Activated CD8-positive, alpha-beta T cell treated with anti-CD3 and anti-CD28 coated beads for 36 hours (primary cell): ENCODE measurements at regions not wholly inside any gene's neighbourhood (a gene's known extent, or its start where the extent isn't known, plus 50 kb on each side); places are given as distances from the start of the nearest gene placed in this dataset.

Source experiments
- ATAC-seq: fragments of 200-7000 bp; cut with Tn5 transposase; one replicate; pipeline ENCODE4 v1.10.0; 2021; ENCODE audit warnings: mild to moderate bottlenecking, moderate library complexity
- CTCF ChIA-PET: fragments of 350-600 bp; sonication (Branson Sonifier 250); formaldehyde crosslinking; loops from one replicate; lab custom pipeline; 2021; ENCODE audit warnings: antibody characterized with exemption; lab: Charles Lee
- POLR2A ChIA-PET: fragments of 350-600 bp; sonication (Branson Sonifier 250); formaldehyde crosslinking; loops from one replicate; lab custom pipeline; 2021; ENCODE audit warnings: antibody characterized with exemption; lab: Charles Lee
- DNase-seq: peaks from one replicate; pipeline ENCODE4 v3.0.0-alpha.2; 2020
- H3K27ac Mint-ChIP-seq: one replicate; pipeline ENCODE4 v1.8.0; 2021; ENCODE audit warnings: mild to moderate bottlenecking, mixed read lengths
- H3K27me3 Mint-ChIP-seq: one replicate; pipeline ENCODE4 v1.8.0; 2021; ENCODE audit warnings: mixed read lengths
- H3K36me3 Mint-ChIP-seq: one replicate; pipeline ENCODE4 v1.8.0; 2021; ENCODE audit warnings: low read depth, mixed read lengths
- H3K4me1 Mint-ChIP-seq: one replicate; pipeline ENCODE4 v1.8.0; 2021; ENCODE audit warnings: low read depth, mixed read lengths
- H3K4me3 Mint-ChIP-seq: one replicate; pipeline ENCODE4 v1.8.0; 2021; ENCODE audit warnings: mild to moderate bottlenecking, moderate library complexity, mixed read lengths
- H3K9me3 Mint-ChIP-seq: one replicate; pipeline ENCODE4 v1.8.0; 2021; ENCODE audit warnings: mixed read lengths
- CTCF ChIP-seq: fragments of 200-600 bp; IDR thresholded peaks from one replicate; pipeline ENCODE4 v1.8.0; 2022; ENCODE audit warnings: antibody characterized with exemption, mild to moderate bottlenecking
- intact Hi-C: fragments of 100-400 bp; cut with micrococcal nuclease; formaldehyde crosslinking; loops from one replicate; pipeline ENCODE4 v1.10.0; 2022

- ChIA-PET POLR2A (no interaction called here), CTCF (no interaction called here)
- no peak for ATAC-seq
- H3K4me3 Mint-ChIP-seq = no peak overlapping the region
- H3K9me3 Mint-ChIP-seq = no peaks in the 10 kb centered on the region
- H3K27me3 Mint-ChIP-seq = no peaks in the 10 kb centered on the region
- H3K4me1 Mint-ChIP-seq = no peaks in the 10 kb centered on the region
- no peak for TF ChIP-seq CTCF
- intact Hi-C loops = no loop called here
- DNase-seq = no peak
- H3K27ac Mint-ChIP-seq = no peak overlapping the region
- no peaks in the 10 kb centered on the region for H3K36me3 Mint-ChIP-seq
Observed at GRCh38 chr7:52506325-52506724, 529.1 kb upstream of the POM121L12 start.

DNA sequence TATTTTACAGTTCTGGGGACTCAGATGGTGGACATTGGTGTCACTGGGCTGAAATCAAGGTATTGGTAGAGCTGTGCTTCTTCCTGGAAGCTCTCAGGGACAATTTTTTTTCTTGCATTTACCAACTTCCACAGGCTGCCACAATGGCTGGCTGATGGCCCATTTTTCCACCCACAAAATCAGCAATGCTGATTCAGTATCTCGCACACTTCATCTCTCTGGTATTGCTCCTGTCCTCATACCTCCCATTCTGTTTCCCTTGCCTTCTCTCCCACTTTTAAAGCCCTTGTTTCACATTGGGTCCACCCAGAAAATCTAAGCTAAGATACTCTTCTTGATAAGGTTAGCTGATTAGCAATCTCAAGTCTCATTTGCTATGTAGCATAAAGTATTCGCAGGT is 530.9 kb upstream of the POM121L12 start:
- Mint-ChIP-seq H3K36me3 (no peaks in the 10 kb centered on the region), H3K4me1 (no peaks in the 10 kb centered on the region), H3K9me3 (no peaks in the 10 kb centered on the region), H3K27me3 (no peaks in the 10 kb centered on the region), H3K27ac (no peak overlapping the region), H3K4me3 (no peak overlapping the region)
- DNase-seq = no peak
- ChIA-PET POLR2A (no interaction called here), CTCF (no interaction called here)
- intact Hi-C loops = no loop called here
- no peak for ATAC-seq
- TF ChIP-seq CTCF = no peak

DNA sequence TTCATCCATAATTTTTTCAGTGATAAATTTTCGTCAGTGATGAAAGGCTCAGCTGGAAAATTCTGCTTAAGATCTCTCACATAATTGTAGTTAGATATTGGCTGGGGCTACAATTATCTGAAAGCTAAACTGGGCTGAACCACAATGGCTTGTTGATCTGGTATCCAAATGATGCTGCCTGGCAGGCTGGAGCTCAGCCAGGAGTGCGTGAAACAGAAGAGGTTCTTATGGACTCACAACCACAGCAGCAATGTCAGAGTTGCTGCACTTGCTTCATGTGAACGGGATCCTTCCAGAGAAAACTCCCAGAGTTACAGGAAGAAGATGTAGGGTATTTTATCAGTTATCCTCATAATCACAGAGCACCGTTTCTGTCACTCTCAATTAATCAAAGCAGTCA is 533.2 kb upstream of the POM121L12 start:
- no peaks in the 10 kb centered on the region for H3K27me3 Mint-ChIP-seq
- intact Hi-C loops = no loop called here
- no peaks in the 10 kb centered on the region for H3K9me3 Mint-ChIP-seq
- no peak overlapping the region for H3K4me3 Mint-ChIP-seq
- H3K4me1 Mint-ChIP-seq = no peaks in the 10 kb centered on the region
- TF ChIP-seq CTCF = no peak
- no peak for DNase-seq
- no peaks in the 10 kb centered on the region for H3K36me3 Mint-ChIP-seq
- POLR2A ChIA-PET = no interaction called here
- CTCF ChIA-PET = no interaction called here
- no peak for ATAC-seq
- no peak overlapping the region for H3K27ac Mint-ChIP-seq

GRCh38 chr7:52501696-52502095 is 533.7 kb upstream of the POM121L12 start:
- POLR2A ChIA-PET = no interaction called here
- no peak overlapping the region for H3K27ac Mint-ChIP-seq
- CTCF ChIA-PET = no interaction called here
- H3K9me3 Mint-ChIP-seq = no peaks in the 10 kb centered on the region
- no peak for TF ChIP-seq CTCF
- H3K4me3 Mint-ChIP-seq = no peak overlapping the region
- no peaks in the 10 kb centered on the region for H3K4me1 Mint-ChIP-seq
- ATAC-seq (no peak), DNase-seq (no peak)
- intact Hi-C loops = no loop called here
- H3K36me3 Mint-ChIP-seq = no peaks in the 10 kb centered on the region
- H3K27me3 Mint-ChIP-seq = no peaks in the 10 kb centered on the region

DNA sequence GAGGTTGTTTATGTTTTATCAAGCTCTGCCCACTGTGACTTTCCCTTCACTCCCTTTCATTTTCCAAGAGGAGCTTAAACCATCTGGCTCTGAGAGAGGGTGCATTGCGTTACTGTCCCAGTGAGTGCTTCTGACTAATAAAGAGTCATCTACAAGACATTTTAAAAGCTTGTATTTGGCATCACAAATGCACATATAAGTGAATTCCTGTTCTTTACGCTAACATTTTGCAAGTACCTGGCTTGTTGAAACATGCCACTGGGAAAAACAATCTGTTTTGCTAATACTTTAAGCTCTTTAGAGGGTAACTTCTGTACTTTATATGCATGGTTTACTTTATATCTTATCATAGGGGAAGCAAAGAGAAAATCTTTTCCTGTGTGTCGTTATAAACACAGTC is 534.6 kb upstream of the POM121L12 start:
- TF ChIP-seq CTCF = no peak
- intact Hi-C loops = no loop called here
- no peak overlapping the region for H3K27ac Mint-ChIP-seq
- H3K9me3 Mint-ChIP-seq = no peaks in the 10 kb centered on the region
- no peak overlapping the region for H3K4me3 Mint-ChIP-seq
- DNase-seq = no peak
- ATAC-seq = no peak
- CTCF ChIA-PET = no interaction called here
- POLR2A ChIA-PET = no interaction called here
- H3K27me3 Mint-ChIP-seq = no peaks in the 10 kb centered on the region
- H3K4me1 Mint-ChIP-seq = no peaks in the 10 kb centered on the region
- no peaks in the 10 kb centered on the region for H3K36me3 Mint-ChIP-seq
